Mesenchymal stem cell (in vitro differentiated cells and primary cell): ENCODE measurements at regions not wholly inside any gene's neighbourhood (a gene's known extent, or its start where the extent isn't known, plus 50 kb on each side); places are given as distances from the start of the nearest gene placed in this dataset.
A peak's percentile ranks its signal among the peaks of the same experiment; 100 is the strongest.

Source experiments
- DNase-seq: peaks from one replicate; pipeline ENCODE4 v3.0.0-alpha.2; 2013
- H2AFZ ChIP-seq: one replicate; pipeline ENCODE4 v1.6.1; 2013; ENCODE audit warnings: low read depth, mild to moderate bottlenecking, control low read depth, inconsistent platforms, low read length, moderate library complexity
- H2AK5ac ChIP-seq: 2 replicates; pipeline ENCODE4 v1.6.1; 2013; ENCODE audit warnings: low read length, moderate library complexity, mild to moderate bottlenecking, inconsistent platforms; ENCODE audit not compliant: severe bottlenecking
- H2BK120ac ChIP-seq: one replicate; pipeline ENCODE4 v1.6.1; 2013; ENCODE audit warnings: low read depth, mild to moderate bottlenecking, inconsistent platforms, low read length, moderate library complexity
- H2BK12ac ChIP-seq, 2 experiments: one replicate each; pipeline ENCODE4 v1.6.1; 2013; ENCODE audit warnings: inconsistent platforms in 2 of 2, low read length in 2 of 2, mild to moderate bottlenecking in 2 of 2, moderate library complexity in 2 of 2, control low read depth in 1 of 2
- H2BK15ac ChIP-seq: one replicate; pipeline ENCODE4 v1.6.1; 2013; ENCODE audit warnings: mild to moderate bottlenecking, low read depth, inconsistent platforms; ENCODE audit not compliant: poor library complexity, severe bottlenecking
- H2BK5ac ChIP-seq: 2 replicates; pipeline ENCODE4 v1.6.1; 2013; ENCODE audit warnings: low read depth, mild to moderate bottlenecking, low read length, control low read depth, inconsistent platforms; ENCODE audit not compliant: poor library complexity, severe bottlenecking
- H3K14ac ChIP-seq, 2 experiments: one replicate each; pipeline ENCODE4 v1.6.1; 2013; ENCODE audit warnings: inconsistent platforms in 2 of 2, low read length in 2 of 2, control low read depth in 1 of 2, mild to moderate bottlenecking in 1 of 2, moderate library complexity in 1 of 2
- H3K18ac ChIP-seq, 2 experiments: one replicate each; pipeline ENCODE4 v1.6.1; 2013; ENCODE audit warnings: inconsistent platforms in 2 of 2, low read length in 2 of 2, control low read depth in 1 of 2, low read depth in 1 of 2, mild to moderate bottlenecking in 1 of 2
- H3K23ac ChIP-seq, 2 experiments: one replicate each; pipeline ENCODE4 v1.6.1; 2013; ENCODE audit warnings: inconsistent platforms in 2 of 2, low read length in 2 of 2, mild to moderate bottlenecking in 2 of 2, moderate library complexity in 2 of 2, control low read depth in 1 of 2
- H3K27ac ChIP-seq: 2 replicates; pipeline ENCODE4 v1.5.1; 2013; ENCODE audit warnings: mild to moderate bottlenecking, moderate library complexity, low read length, control low read depth, inconsistent platforms; ENCODE audit not compliant: poor library complexity, severe bottlenecking
- H3K27me3 ChIP-seq, 2 experiments: 2 replicates each; pipeline versions ENCODE4 v1.6.1 to v1.7.0; 2013; ENCODE audit warnings: low read length in 2 of 2, mild to moderate bottlenecking in 2 of 2, moderate library complexity in 2 of 2, control low read depth in 1 of 2, inconsistent platforms in 1 of 2; ENCODE audit not compliant: control insufficient read depth in 1 of 2, insufficient read depth in 1 of 2
- H3K36me3 ChIP-seq, 2 experiments: 2 replicates each; pipeline versions ENCODE4 v1.6.1 to v1.7.0; 2013; ENCODE audit warnings: low read length in 2 of 2, control low read depth in 1 of 2, inconsistent platforms in 1 of 2, low read depth in 1 of 2, mild to moderate bottlenecking in 1 of 2; ENCODE audit not compliant: insufficient read depth in 2 of 2, control insufficient read depth in 1 of 2
- H3K4ac ChIP-seq, 2 experiments: one replicate each; pipeline ENCODE4 v1.6.1; 2013; ENCODE audit warnings: inconsistent platforms in 2 of 2, low read length in 2 of 2, mild to moderate bottlenecking in 2 of 2, moderate library complexity in 2 of 2, control low read depth in 1 of 2, low read depth in 1 of 2
- H3K4me1 ChIP-seq: 2 replicates; pipeline ENCODE4 v1.6.1; 2013; ENCODE audit warnings: low read depth, low read length, control low read depth; ENCODE audit not compliant: control insufficient read depth, insufficient read depth
- H3K4me2 ChIP-seq: 2 replicates; pipeline ENCODE4 v1.6.1; 2013; ENCODE audit warnings: low read length, mild to moderate bottlenecking, inconsistent platforms; ENCODE audit not compliant: poor library complexity, severe bottlenecking
- H3K4me3 ChIP-seq, 2 experiments: 2 replicates each; pipeline versions ENCODE4 v1.5.1 to v1.7.0; 2013; ENCODE audit warnings: low read length in 2 of 2, mild to moderate bottlenecking in 2 of 2, control low read depth in 1 of 2, low read depth in 1 of 2; ENCODE audit not compliant: insufficient read depth in 1 of 2
- H3K79me1 ChIP-seq: replicated peaks from 2 replicates; pipeline ENCODE4 v1.6.1; 2013; ENCODE audit warnings: mild to moderate bottlenecking, control low read depth, low read length, inconsistent platforms; ENCODE audit not compliant: poor library complexity, severe bottlenecking
- H3K9ac ChIP-seq: 2 replicates; pipeline ENCODE4 v1.7.0; 2013; ENCODE audit warnings: mild to moderate bottlenecking, low read length, moderate library complexity
- H3K9me3 ChIP-seq: 2 replicates; pipeline ENCODE4 v1.7.0; 2013; ENCODE audit warnings: mild to moderate bottlenecking, low read length; ENCODE audit not compliant: control insufficient read depth
- H4K8ac ChIP-seq: one replicate; pipeline ENCODE4 v1.6.1; 2013; ENCODE audit warnings: inconsistent platforms, mild to moderate bottlenecking, low read length, moderate library complexity
- H4K91ac ChIP-seq: one replicate; pipeline ENCODE4 v1.6.1; 2013; ENCODE audit warnings: mild to moderate bottlenecking, low read length, inconsistent platforms
- WGBS: methylation state at CpG from one replicate; pipeline ENCODE4 v1.1.7; 2013; ENCODE audit warnings: mixed read lengths; 5-methylcytosine and 5-hydroxymethylcytosine counted together

GRCh38 chr5:98349251-98349989, 424.0 kb upstream of the RGMB start:
- 61% methylated on average over 4 of the region's 6 CpGs for WGBS
- H2AFZ ChIP-seq, result no peak overlapping the region

GRCh38 chr5:98349990-98350365, 423.5 kb upstream of the RGMB start:
- no peak for DNase-seq
- H4K8ac ChIP-seq, result no peak overlapping the region
- H3K27ac ChIP-seq, result no peak overlapping the region
- H2AFZ ChIP-seq, result no peak overlapping the region
- no peaks in the 10 kb centered on the region for H3K79me1 ChIP-seq
- H2AK5ac ChIP-seq, result no peak overlapping the region
- no peaks in the 10 kb centered on the region for H3K4me1 ChIP-seq
- no CpG with 5 or more reads among the region's 1 CpG for WGBS
- no peak overlapping the region for H2BK5ac ChIP-seq
- no peaks in the 10 kb centered on the region for H3K36me3 ChIP-seq
- H2BK12ac ChIP-seq, result no peak overlapping the region
- no peak overlapping the region for H3K4ac ChIP-seq
- H3K4me3 ChIP-seq, result no peak overlapping the region
- H2BK120ac ChIP-seq, result no peak overlapping the region
- no peak overlapping the region for H4K91ac ChIP-seq
- no peak overlapping the region for H3K9ac ChIP-seq
- no peak overlapping the region for H3K18ac ChIP-seq
- H3K14ac ChIP-seq, result no peak overlapping the region
- H3K9me3 ChIP-seq, result peaks cover 25% of the 10 kb centered on the region
- no peaks in the 10 kb centered on the region for H3K27me3 ChIP-seq
- H2BK15ac ChIP-seq, result no peak overlapping the region
- H3K23ac ChIP-seq, result no peak overlapping the region
- H3K4me2 ChIP-seq, result no peak overlapping the region

More at GRCh38 chr5:98349251-98349989, 424.0 kb upstream of the RGMB start:
- no peaks in the 10 kb centered on the region for H3K79me1 ChIP-seq
- no peak overlapping the region for H3K14ac ChIP-seq
- peak overlapping the region; percentile 22 for H3K27ac ChIP-seq
- no peaks in the 10 kb centered on the region for H3K4me1 ChIP-seq
- peak; percentile 60 for DNase-seq
- H3K9ac ChIP-seq, result peak overlapping the region; percentile 56
- no peaks in the 10 kb centered on the region for H3K27me3 ChIP-seq
- no peak overlapping the region for H3K18ac ChIP-seq
- no peak overlapping the region for H2BK120ac ChIP-seq
- no peak overlapping the region for H3K4me3 ChIP-seq
- no peak overlapping the region for H2BK15ac ChIP-seq
- H4K91ac ChIP-seq, result no peak overlapping the region
- H2BK12ac ChIP-seq, result no peak overlapping the region
- no peak overlapping the region for H3K23ac ChIP-seq
- no peak overlapping the region for H4K8ac ChIP-seq
- peaks cover 25% of the 10 kb centered on the region for H3K9me3 ChIP-seq
- H2AK5ac ChIP-seq, result peak overlapping the region; percentile 50
- no peak overlapping the region for H3K4ac ChIP-seq
- no peak overlapping the region for H3K4me2 ChIP-seq
- no peaks in the 10 kb centered on the region for H3K36me3 ChIP-seq
- no peak overlapping the region for H2BK5ac ChIP-seq

- H2BK15ac ChIP-seq, result no peak overlapping the region
- no peak overlapping the region for H4K91ac ChIP-seq
- H3K27ac ChIP-seq, result no peak overlapping the region
- H3K4me1 ChIP-seq, result no peaks in the 10 kb centered on the region
- no peak overlapping the region for H2AFZ ChIP-seq
- H3K23ac ChIP-seq, result no peak overlapping the region
- H4K8ac ChIP-seq, result no peak overlapping the region
- H3K4me2 ChIP-seq, result no peak overlapping the region
- H3K4ac ChIP-seq, result no peak overlapping the region
- H3K14ac ChIP-seq, result no peak overlapping the region
- no peak overlapping the region for H3K9ac ChIP-seq
- H2BK5ac ChIP-seq, result no peak overlapping the region
- H2BK12ac ChIP-seq, result no peak overlapping the region
- DNase-seq, result no peak
- H3K18ac ChIP-seq, result no peak overlapping the region
- H3K36me3 ChIP-seq, result no peaks in the 10 kb centered on the region
- peaks cover 28% of the 10 kb centered on the region for H3K9me3 ChIP-seq
- H2AK5ac ChIP-seq, result no peak overlapping the region
- H2BK120ac ChIP-seq, result no peak overlapping the region
- H3K79me1 ChIP-seq, result no peaks in the 10 kb centered on the region
- 90% methylated on average over 2 of the region's 2 CpGs for WGBS
- no peaks in the 10 kb centered on the region for H3K27me3 ChIP-seq
- H3K4me3 ChIP-seq, result no peak overlapping the region
These were observed 418.5 kb upstream of the RGMB start for GRCh38 chr5:98354922-98355321.

GRCh38 chr5:98360548-98360947, 412.9 kb upstream of the RGMB start:
- Histone ChIP-seq H4K91ac (peak overlapping the region; percentile 56), H3K27ac (no peak overlapping the region), H3K4ac (no peak overlapping the region), H3K23ac (no peak overlapping the region), H3K36me3 (no peaks in the 10 kb centered on the region), H2AFZ (no peak overlapping the region), H3K18ac (no peak overlapping the region), H2BK5ac (no peak overlapping the region), H2AK5ac (no peak overlapping the region), H2BK12ac (no peak overlapping the region), H3K4me3 (no peak overlapping the region), H3K27me3 (no peaks in the 10 kb centered on the region), H3K79me1 (no peaks in the 10 kb centered on the region), H2BK15ac (no peak overlapping the region), H3K4me1 (peaks cover 2% of the 10 kb centered on the region), H3K4me2 (no peak overlapping the region), H3K14ac (no peak overlapping the region), H4K8ac (peak overlapping the region; percentile 61), H3K9me3 (peaks cover 5% of the 10 kb centered on the region), H3K9ac (no peak overlapping the region), H2BK120ac (no peak overlapping the region)
- DNase-seq, result no peak
- 92% methylated on average over 4 of the region's 4 CpGs for WGBS
